NCI-H2227 treated with DMSO at 0.1 percent for 48 hours (cell line): ENCODE measurements at regions not wholly inside any gene's neighbourhood (a gene's known extent, or its start where the extent isn't known, plus 50 kb on each side); places are given as distances from the start of the nearest gene placed in this dataset.

Source experiments
- DNase-seq: peaks from one replicate; lab custom pipeline; 2025; lab: John Stamatoyannopoulos, UW

- no peak for DNase-seq
Measured at GRCh38 chr18:78740876-78741275, 238.7 kb upstream of the SALL3 start.

GRCh38 chr18:78741381-78742217 lies 238.0 kb upstream of the SALL3 start:
- no peak for DNase-seq

GRCh38 chr18:78742218-78742745 lies 237.3 kb upstream of the SALL3 start:
- DNase-seq = no peak

GRCh38 chr18:78743078-78743477 lies 236.5 kb upstream of the SALL3 start:
- no peak for DNase-seq

GRCh38 chr18:78751664-78752063 lies 228.0 kb upstream of the SALL3 start:
- DNase-seq = no peak

- DNase-seq = no peak
Measured at GRCh38 chr18:78753240-78753639, 226.4 kb upstream of the SALL3 start.

- no peak for DNase-seq
Measured at GRCh38 chr18:78754311-78755043, 225.1 kb upstream of the SALL3 start.

GRCh38 chr18:78757014-78757413 lies 222.6 kb upstream of the SALL3 start:
- no peak for DNase-seq

GRCh38 chr18:78758496-78758895 lies 221.1 kb upstream of the SALL3 start:
- DNase-seq = no peak

GRCh38 chr18:78762753-78763152 lies 216.9 kb upstream of the SALL3 start:
- no peak for DNase-seq

GRCh38 chr18:78764544-78764943 lies 215.1 kb upstream of the SALL3 start:
- no peak for DNase-seq

- DNase-seq = no peak
Measured at GRCh38 chr18:78765142-78765541, 214.5 kb upstream of the SALL3 start.

GRCh38 chr18:78765637-78766281 lies 213.9 kb upstream of the SALL3 start:
- DNase-seq = no peak

GRCh38 chr18:78766651-78767533 lies 212.7 kb upstream of the SALL3 start:
- DNase-seq = no peak

- DNase-seq = no peak
Measured at GRCh38 chr18:78767648-78768071, 212.0 kb upstream of the SALL3 start.

GRCh38 chr18:78768221-78768620 lies 211.4 kb upstream of the SALL3 start:
- DNase-seq = no peak

GRCh38 chr18:78768656-78769501 lies 210.7 kb upstream of the SALL3 start:
- DNase-seq = no peak

- no peak for DNase-seq
Measured at GRCh38 chr18:78769502-78770105, 210.0 kb upstream of the SALL3 start.

GRCh38 chr18:78770139-78770822 lies 209.3 kb upstream of the SALL3 start:
- DNase-seq = no peak

GRCh38 chr18:78770823-78771139 lies 208.8 kb upstream of the SALL3 start:
- DNase-seq = no peak
